GM12872 (cell line): ENCODE measurements at regions not wholly inside any gene's neighbourhood (a gene's known extent, or its start where the extent isn't known, plus 50 kb on each side); places are given as distances from the start of the nearest gene placed in this dataset.

ENCODE experiments used
- CTCF ChIP-seq: IDR thresholded peaks from 3 replicates; pipeline ENCODE4 v1.5.1; 2011; ENCODE audit warnings: low read depth, mild to moderate bottlenecking, low read length, moderate library complexity; ENCODE audit not compliant: insufficient read depth

DNA sequence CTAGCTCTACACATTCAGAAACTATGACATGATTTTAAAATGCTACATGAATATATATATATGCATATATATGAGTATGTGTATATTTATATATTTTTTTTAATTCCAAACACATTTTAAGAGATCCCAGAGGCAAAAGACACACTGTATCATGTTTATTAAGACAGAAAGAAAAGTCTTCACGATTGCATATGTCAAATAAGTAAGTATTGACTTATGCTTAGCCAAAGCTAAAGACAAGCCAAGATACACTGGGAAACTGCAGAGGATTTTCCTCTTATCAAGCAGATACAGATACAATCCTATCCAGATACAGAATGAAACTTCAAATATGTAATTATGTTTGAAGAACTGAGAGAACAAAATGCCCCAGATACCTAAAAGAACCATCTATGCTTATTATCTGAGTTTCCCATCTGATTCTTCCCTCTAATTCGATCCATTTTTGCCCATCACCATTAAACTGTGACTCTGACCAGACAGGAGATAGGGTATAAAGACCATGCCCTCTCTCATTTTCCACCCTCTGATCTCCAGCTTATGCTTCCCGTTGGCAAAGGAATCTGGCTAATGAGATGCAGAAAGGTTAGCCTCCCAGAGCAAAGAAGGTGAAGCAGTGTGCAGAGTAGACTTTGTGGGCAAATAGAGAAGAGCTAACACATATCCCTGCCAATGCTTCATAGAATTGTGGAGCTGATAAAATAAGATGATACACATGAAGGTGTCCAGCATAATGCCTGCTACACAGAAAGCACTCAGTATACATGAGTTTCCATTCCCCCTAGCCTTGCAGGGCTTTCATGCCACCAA is 131.0 kb upstream of the TARS1 start:
- no peak for TF ChIP-seq CTCF

GRCh38 chr5:33310451-33310850 is 130.3 kb upstream of the TARS1 start:
- TF ChIP-seq CTCF, result no peak

- TF ChIP-seq CTCF, result no peak
Measured at GRCh38 chr5:33311893-33312292, 128.9 kb upstream of the TARS1 start.

DNA sequence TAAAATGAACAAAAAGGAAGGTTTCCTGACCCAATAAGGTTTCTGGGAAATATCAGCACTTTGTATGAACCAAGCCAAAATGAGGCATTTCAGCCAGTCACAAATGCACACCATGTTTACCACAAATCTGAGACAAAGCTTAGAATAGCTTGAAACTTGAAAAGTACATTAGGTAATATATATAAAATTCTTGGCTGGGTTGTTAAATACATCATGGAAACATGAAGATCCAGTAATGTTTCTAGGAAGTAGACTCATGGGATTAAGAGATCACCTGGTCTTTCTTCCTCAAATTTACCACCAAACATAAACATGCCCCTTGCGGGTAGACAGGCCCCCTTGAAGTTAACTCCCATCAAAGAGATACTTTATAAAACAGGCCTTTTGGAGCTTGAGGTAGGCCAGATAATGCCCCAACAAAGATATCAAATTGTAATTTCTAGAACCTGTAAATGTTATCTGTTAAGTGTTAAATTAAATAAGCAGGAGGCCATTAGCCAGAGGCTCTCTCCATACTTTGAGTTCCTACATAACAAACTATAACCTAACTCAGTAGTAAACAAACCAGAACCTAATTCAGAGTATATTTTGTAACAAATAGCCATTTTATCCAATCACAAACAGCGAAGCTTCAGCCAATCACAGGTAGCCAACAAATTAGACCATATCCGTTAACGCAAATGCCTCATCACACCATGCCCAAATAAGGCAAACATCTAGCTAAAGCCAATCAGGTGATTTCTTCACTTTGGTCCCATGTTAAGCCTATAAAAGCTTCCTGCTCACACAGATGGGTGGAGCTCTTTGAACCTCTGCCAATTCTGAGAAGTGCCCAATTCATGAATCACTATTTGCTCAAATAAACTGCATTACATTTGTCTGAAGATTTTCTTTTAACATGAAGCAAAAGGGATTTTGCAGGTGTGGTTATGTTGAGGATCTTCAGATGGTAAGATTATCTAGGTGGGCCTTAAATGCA is 127.9 kb upstream of the TARS1 start:
- no peak for TF ChIP-seq CTCF

DNA sequence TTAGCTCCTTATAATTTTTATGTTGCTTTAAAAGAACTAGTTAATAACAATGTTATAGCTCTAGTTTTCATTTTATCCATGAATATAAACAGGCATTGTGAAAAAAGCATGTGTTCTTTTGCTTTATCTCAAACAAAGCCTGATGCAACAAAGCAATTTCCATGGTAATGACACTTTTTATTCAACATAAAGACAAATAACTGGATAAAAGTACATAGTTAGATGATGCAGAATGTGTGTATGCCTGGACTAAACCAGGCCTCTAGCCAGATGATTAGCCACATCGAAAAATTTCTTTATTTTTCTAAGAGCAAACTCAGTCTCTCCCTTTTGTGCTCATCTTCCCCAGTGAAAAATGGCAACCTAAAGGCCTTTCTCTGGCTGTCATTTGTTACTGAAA is 125.6 kb upstream of the TARS1 start:
- no peak for TF ChIP-seq CTCF

DNA sequence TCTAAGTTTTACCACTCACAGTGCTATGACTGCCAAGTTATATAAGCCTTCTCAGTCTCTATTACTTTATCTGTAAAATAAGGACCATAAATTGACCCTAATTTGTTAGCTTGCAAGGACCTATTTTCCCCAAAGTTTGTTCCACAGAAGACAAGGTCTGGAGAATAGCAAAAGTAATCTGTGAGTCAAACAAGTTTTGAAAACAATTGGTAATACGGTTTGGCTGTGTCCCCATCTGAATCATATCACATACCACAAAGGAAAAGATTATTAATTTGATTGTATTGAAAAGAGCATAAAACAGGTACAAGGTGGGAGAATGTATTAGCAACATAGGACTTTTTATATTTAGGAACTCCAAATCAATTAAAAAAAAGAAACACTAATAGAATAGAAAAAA is 124.0 kb upstream of the TARS1 start:
- TF ChIP-seq CTCF, result no peak

DNA sequence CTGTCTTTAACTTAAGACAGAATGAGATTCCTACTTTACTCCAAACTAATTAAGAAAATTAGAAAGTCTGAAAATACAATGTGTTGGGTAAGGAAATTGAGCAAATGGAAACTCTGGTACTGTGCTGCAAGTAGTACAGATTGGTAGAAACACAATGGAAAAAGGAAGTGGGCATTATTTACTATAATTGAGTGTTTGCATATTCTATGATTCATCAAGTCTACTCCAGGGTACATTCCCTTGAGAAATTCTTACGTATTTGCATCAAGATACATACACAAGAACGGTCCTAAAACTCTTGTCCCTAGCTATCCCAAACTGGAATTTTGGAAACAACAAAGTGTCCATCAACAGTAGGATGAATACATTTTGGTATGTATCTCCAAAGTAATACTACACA is 123.5 kb upstream of the TARS1 start:
- TF ChIP-seq CTCF, result no peak
